ENCODE measurements at regions not wholly inside any gene's neighbourhood (a gene's known extent, or its start where the extent isn't known, plus 50 kb on each side); places are given as distances from the start of the nearest gene placed in this dataset.
"Not testable (repeated sequence)": the region's sequence is repeated elsewhere in the genome, so short reads cannot be mapped to it uniquely, and the experiment has no call there.

- DNase-seq = no peak
These were observed 242.8 kb downstream of the CCSER2 start for GRCh38 chr10:84571146-84571545.

- no peak for DNase-seq
These were observed 245.7 kb downstream of the CCSER2 start for GRCh38 chr10:84574102-84574501.

GRCh38 chr10:84581976-84582375 lies 253.6 kb downstream of the CCSER2 start:
- no peak for DNase-seq

GRCh38 chr10:84583501-84583900 lies 255.1 kb downstream of the CCSER2 start:
- DNase-seq = no peak

GRCh38 chr10:84587789-84588188 lies 259.4 kb downstream of the CCSER2 start:
- DNase-seq = no peak

- no peak for DNase-seq
These were observed 260.0 kb downstream of the CCSER2 start for GRCh38 chr10:84588426-84588825.

- no peak for DNase-seq
These were observed 260.6 kb downstream of the CCSER2 start for GRCh38 chr10:84588971-84589370.

- DNase-seq = no peak
These were observed 261.3 kb downstream of the CCSER2 start for GRCh38 chr10:84589526-84590205.

GRCh38 chr10:84590327-84591193 lies 262.2 kb downstream of the CCSER2 start:
- DNase-seq = no peak

- DNase-seq = no peak
These were observed 265.1 kb downstream of the CCSER2 start for GRCh38 chr10:84593506-84593905.

- DNase-seq = no peak
These were observed 268.2 kb downstream of the CCSER2 start for GRCh38 chr10:84596585-84596984.

- no peak for DNase-seq
These were observed 270.9 kb downstream of the CCSER2 start for GRCh38 chr10:84599254-84599653.

- no peak for DNase-seq
These were observed 272.6 kb downstream of the CCSER2 start for GRCh38 chr10:84600947-84601346.

GRCh38 chr10:84602543-84602942 lies 274.2 kb downstream of the CCSER2 start:
- not testable (repeated sequence) for DNase-seq

- no peak for DNase-seq
These were observed 275.6 kb downstream of the CCSER2 start for GRCh38 chr10:84603971-84604370.

GRCh38 chr10:84605802-84606201 lies 277.4 kb downstream of the CCSER2 start:
- no peak for DNase-seq

- DNase-seq = no peak
These were observed 278.0 kb downstream of the CCSER2 start for GRCh38 chr10:84606428-84606827.

- DNase-seq = no peak
These were observed 278.7 kb downstream of the CCSER2 start for GRCh38 chr10:84607044-84607443.

- DNase-seq = no peak
These were observed 279.1 kb downstream of the CCSER2 start for GRCh38 chr10:84607523-84607922.

- peak; percentile 68 for DNase-seq
These were observed 279.7 kb downstream of the CCSER2 start for GRCh38 chr10:84608126-84608525.

GRCh38 chr10:84613336-84614021 lies 285.1 kb downstream of the CCSER2 start:
- peak; percentile 5 for DNase-seq

GRCh38 chr10:84626397-84627087 lies 298.2 kb downstream of the CCSER2 start:
- DNase-seq = no peak

- no peak for DNase-seq
These were observed 304.5 kb downstream of the CCSER2 start for GRCh38 chr10:84632866-84633265.

Measured in activated CD4-positive, alpha-beta T cell treated with anti-CD3 and anti-CD28 coated beads, Interleukin-2, amount 50 U/mL, for 16 hours (primary cell).